ENCODE measurements at regions not wholly inside any gene's neighbourhood (a gene's known extent, or its start where the extent isn't known, plus 50 kb on each side); places are given as distances from the start of the nearest gene placed in this dataset.
"Not testable (repeated sequence)": the region's sequence is repeated elsewhere in the genome, so short reads cannot be mapped to it uniquely, and the experiment has no call there.

DNA sequence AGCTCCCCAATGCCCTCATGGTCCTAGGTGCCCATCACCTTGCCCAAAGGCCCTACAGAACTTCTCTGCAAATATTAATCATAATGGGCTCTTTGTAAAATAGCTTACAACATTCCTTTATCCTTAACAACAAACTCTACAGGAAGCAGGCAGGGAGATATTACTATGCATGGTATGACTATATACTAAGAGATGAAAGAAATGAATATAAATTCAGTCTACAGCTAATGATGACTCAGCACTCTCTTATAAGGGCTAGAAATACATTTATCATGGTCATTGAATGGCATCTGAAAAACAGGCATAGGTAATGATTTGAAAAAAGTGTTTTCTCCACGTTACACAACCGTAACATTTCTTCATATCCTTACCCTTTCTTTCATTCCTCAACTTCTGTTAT, 254.8 kb upstream of the DSEL start:
- peak; percentile 60 for DNase-seq (ENCODE audit: low read depth)
- H3K4me3 ChIP-seq (ENCODE audit: control insufficient read depth, low read depth, low read length), result no peak overlapping the region
- TF ChIP-seq, protein P1, sequence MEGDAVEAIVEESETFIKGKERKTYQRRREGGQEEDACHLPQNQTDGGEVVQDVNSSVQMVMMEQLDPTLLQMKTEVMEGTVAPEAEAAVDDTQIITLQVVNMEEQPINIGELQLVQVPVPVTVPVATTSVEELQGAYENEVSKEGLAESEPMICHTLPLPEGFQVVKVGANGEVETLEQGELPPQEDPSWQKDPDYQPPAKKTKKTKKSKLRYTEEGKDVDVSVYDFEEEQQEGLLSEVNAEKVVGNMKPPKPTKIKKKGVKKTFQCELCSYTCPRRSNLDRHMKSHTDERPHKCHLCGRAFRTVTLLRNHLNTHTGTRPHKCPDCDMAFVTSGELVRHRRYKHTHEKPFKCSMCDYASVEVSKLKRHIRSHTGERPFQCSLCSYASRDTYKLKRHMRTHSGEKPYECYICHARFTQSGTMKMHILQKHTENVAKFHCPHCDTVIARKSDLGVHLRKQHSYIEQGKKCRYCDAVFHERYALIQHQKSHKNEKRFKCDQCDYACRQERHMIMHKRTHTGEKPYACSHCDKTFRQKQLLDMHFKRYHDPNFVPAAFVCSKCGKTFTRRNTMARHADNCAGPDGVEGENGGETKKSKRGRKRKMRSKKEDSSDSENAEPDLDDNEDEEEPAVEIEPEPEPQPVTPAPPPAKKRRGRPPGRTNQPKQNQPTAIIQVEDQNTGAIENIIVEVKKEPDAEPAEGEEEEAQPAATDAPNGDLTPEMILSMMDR (conservative IDR thresholded peaks at IDR 0.05; ENCODE audit: control insufficient read depth, insufficient read depth, low read depth, low read length), result no peak

DNA sequence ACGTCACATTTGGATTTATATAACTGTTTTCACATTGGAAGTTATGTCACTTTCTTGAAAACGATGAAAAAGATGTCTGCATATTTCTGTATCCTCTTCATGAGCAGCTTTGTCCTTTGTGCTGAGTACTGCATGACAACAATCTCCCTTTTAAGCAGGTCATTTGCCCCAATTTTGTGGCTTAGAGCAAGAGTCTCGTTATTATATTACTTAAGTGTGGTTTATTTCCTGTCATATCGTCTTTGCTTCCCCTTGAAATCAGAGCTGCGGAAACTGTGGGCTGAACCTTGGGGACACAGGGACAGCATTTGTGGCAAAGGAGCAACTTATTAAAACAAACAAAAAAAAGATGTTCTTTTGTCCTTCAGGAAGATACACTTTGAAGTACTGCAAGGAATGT, 254.0 kb upstream of the DSEL start:
- TF ChIP-seq, protein P1 (conservative IDR thresholded peaks at IDR 0.05; ENCODE audit: control insufficient read depth, insufficient read depth, low read depth, low read length), result no peak
- DNase-seq (ENCODE audit: low read depth), result no peak

DNA sequence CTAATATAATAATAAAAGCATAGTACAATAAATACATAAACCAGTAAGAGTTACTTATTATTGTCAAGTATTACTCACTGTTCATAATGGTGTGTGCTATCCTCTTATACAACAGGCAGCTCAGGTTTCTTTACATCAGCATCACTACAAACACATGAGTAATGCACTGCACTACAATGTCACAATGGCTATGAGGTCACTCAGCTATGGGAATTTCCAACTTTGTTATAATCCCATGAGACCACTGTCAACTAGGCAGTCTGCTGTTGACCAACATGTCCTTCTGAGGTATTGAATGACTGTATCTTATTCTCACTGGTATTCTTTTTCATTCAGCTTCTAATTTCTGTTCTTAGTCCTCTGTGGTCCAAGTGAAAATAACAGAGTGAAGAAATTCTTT, 250.4 kb upstream of the DSEL start:
- peak; percentile 97 for DNase-seq (ENCODE audit: low read depth)
- TF ChIP-seq, protein P1 (conservative IDR thresholded peaks at IDR 0.05; ENCODE audit: control insufficient read depth, insufficient read depth, low read depth, low read length), result no peak
- no peak overlapping the region for H3K4me3 ChIP-seq (ENCODE audit: control insufficient read depth, low read depth, low read length)

More for the DNA sequence above, 254.0 kb upstream of the DSEL start:
- H3K4me3 ChIP-seq (ENCODE audit: control insufficient read depth, low read depth, low read length), result no peak overlapping the region

DNA sequence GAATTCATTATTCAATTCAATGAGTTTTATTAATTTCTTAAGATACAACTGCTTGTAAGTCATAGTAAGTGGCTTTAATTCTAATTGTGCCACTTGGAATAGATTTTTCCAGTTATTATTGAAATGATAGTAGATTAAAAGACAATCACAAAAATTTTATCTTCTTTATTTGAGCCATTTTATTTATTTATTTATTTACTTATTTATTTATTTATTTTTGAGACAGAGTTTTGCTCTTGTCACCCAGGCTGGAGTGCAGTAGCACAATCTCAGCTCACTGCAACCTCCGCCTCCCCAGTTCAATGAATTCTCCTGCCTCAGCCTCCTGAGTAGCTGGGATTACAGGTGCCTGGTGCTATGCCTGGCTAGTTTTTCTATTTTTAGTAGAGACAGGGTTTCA, 235.7 kb upstream of the DSEL start:
- not testable (repeated sequence) for H3K4me3 ChIP-seq (ENCODE audit: control insufficient read depth, low read depth, low read length); DNase-seq (ENCODE audit: low read depth)

DNA sequence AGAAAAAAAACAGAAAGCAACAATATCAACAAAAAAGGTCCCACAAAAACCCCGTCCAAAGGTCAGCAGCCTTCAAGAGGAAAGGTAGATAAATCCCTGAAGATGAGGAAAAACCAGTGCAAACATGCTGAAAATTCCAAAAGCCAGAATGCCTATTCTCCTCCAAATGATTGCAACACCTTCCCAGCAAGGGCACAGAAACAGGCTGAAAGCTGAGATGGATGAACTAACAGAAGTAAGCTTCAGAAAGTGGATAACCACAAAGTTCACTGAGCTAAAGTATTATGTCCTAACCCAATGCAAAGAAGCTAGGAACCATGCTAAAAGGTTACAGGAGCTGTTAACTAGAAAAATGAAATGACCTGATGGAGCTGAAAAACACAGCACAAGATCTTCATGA, 226.4 kb upstream of the DSEL start:
- H3K4me3 ChIP-seq (ENCODE audit: control insufficient read depth, low read depth, low read length), result no peak overlapping the region
- DNase-seq (ENCODE audit: low read depth), result peak; percentile 24
- TF ChIP-seq, protein P1 (conservative IDR thresholded peaks at IDR 0.05; ENCODE audit: control insufficient read depth, insufficient read depth, low read depth, low read length), result no peak

DNA sequence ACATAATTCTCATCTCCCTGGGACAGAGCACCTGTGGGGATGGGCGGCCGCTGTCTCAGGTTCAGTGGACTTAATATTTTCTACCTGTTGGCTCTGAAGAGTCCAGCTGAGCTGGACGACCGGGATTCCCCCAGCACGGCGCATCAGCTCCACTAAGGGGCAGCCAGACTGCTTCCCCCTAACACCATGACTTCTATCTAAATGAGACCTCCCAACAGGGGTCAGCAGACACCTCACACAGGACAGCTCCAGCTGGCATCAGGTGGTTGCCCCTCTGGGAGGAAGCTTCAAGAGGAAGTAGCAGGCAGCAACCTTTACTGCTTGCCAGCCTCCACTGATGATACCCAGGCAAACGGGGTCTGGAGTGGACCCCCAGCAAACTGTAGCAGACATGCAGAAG, 226.0 kb upstream of the DSEL start:
- no peak overlapping the region for H3K4me3 ChIP-seq (ENCODE audit: control insufficient read depth, low read depth, low read length)
- DNase-seq (ENCODE audit: low read depth), result no peak
- TF ChIP-seq, protein P1 (conservative IDR thresholded peaks at IDR 0.05; ENCODE audit: control insufficient read depth, insufficient read depth, low read depth, low read length), result no peak

DNA sequence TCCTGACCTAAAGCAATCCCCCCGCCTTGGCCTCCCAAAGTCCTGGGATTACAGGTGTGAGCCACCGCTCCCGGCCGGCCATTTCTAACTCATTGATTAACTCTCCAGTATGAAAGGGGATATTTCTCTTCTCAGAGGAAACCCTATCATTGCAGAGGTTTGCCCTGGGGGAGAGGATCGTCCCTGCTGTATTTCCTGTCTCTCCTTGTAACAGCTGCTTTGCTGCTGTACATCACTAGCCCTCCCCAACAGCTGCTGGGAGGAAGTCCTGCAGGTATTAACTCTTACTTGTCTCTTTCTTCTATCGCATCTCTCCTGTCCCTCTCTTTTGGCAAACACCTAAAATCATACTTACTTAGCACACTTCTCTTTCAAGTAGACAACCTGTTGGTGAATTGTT, 219.0 kb upstream of the DSEL start:
- H3K4me3 ChIP-seq (ENCODE audit: control insufficient read depth, low read depth, low read length), result no peak overlapping the region

More for the DNA sequence above, 219.0 kb upstream of the DSEL start:
- no peak for DNase-seq (ENCODE audit: low read depth)
- TF ChIP-seq, protein P1 (conservative IDR thresholded peaks at IDR 0.05; ENCODE audit: control insufficient read depth, insufficient read depth, low read depth, low read length), result no peak
